Ectodermal cell (in vitro differentiated cells): ENCODE measurements at regions not wholly inside any gene's neighbourhood (a gene's known extent, or its start where the extent isn't known, plus 50 kb on each side); places are given as distances from the start of the nearest gene placed in this dataset.

ENCODE experiments used
- H3K27ac ChIP-seq: 2 replicates; pipeline ENCODE4 v1.7.0; 2013; ENCODE audit warnings: mild to moderate bottlenecking, low read depth, low read length; ENCODE audit not compliant: insufficient read depth, poor library complexity, severe bottlenecking
- H3K27me3 ChIP-seq: 2 replicates; pipeline ENCODE4 v1.7.0; 2013; ENCODE audit warnings: mild to moderate bottlenecking, low read length; ENCODE audit not compliant: insufficient read depth, control insufficient read depth, poor library complexity, severe bottlenecking
- H3K36me3 ChIP-seq: one replicate; pipeline ENCODE4 v1.7.0; 2013; ENCODE audit warnings: low read length; ENCODE audit not compliant: control insufficient read depth, insufficient read depth
- H3K4me1 ChIP-seq: one replicate; pipeline ENCODE4 v1.7.0; 2013; ENCODE audit warnings: low read length; ENCODE audit not compliant: control insufficient read depth, insufficient read depth
- H3K4me3 ChIP-seq: 2 replicates; pipeline ENCODE4 v1.7.0; 2013; ENCODE audit warnings: low read depth, low read length, control low read depth; ENCODE audit not compliant: insufficient read depth
- H3K9me3 ChIP-seq: 2 replicates; pipeline ENCODE4 v1.7.0; 2013; ENCODE audit warnings: mild to moderate bottlenecking, low read length, moderate library complexity; ENCODE audit not compliant: control insufficient read depth
- WGBS, 2 experiments: methylation state at CpG; one replicate each; pipeline ENCODE4 v1.1.7; 2013; ENCODE audit warnings: missing lambda C conversion rate in 2 of 2; 5-methylcytosine and 5-hydroxymethylcytosine counted together

GRCh38 chr21:20570824-20571232 is 427.4 kb upstream of the NCAM2 start:
- Histone ChIP-seq H3K36me3 (no peaks in the 10 kb centered on the region), H3K27me3 (no peaks in the 10 kb centered on the region), H3K9me3 (no peaks in the 10 kb centered on the region), H3K4me1 (no peaks in the 10 kb centered on the region), H3K4me3 (no peak overlapping the region), H3K27ac (no peak overlapping the region)
- WGBS, 2 experiments, result 6% methylated on average over 2 of the region's 2 CpGs

- H3K4me3 ChIP-seq, result no peak overlapping the region
- no peak overlapping the region for H3K27ac ChIP-seq
- H3K9me3 ChIP-seq, result no peaks in the 10 kb centered on the region
- H3K27me3 ChIP-seq, result no peaks in the 10 kb centered on the region
- H3K36me3 ChIP-seq, result no peaks in the 10 kb centered on the region
- no peaks in the 10 kb centered on the region for H3K4me1 ChIP-seq
- 90 to 98% methylated on average over 3 of the region's 4 CpGs for WGBS, 2 experiments
Measured at GRCh38 chr21:20572582-20572981, 425.6 kb upstream of the NCAM2 start.

- no peaks in the 10 kb centered on the region for H3K27me3 ChIP-seq
- WGBS, 2 experiments, result 87 to 94% methylated on average over 1 of the region's 1 CpG
- no peaks in the 10 kb centered on the region for H3K4me1 ChIP-seq
- no peak overlapping the region for H3K27ac ChIP-seq
- no peaks in the 10 kb centered on the region for H3K36me3 ChIP-seq
- H3K4me3 ChIP-seq, result no peak overlapping the region
- H3K9me3 ChIP-seq, result no peaks in the 10 kb centered on the region
Measured at GRCh38 chr21:20581361-20581760, 416.8 kb upstream of the NCAM2 start.

GRCh38 chr21:20591284-20591683 is 406.9 kb upstream of the NCAM2 start:
- Histone ChIP-seq H3K27me3 (no peaks in the 10 kb centered on the region), H3K9me3 (no peaks in the 10 kb centered on the region), H3K36me3 (no peaks in the 10 kb centered on the region), H3K4me3 (no peak overlapping the region), H3K4me1 (no peaks in the 10 kb centered on the region), H3K27ac (no peak overlapping the region)
- WGBS, 2 experiments, result 83% methylated on average over 1 of the region's 1 CpG; no CpG with 5 or more reads in 1 of the 2 experiments

GRCh38 chr21:20592463-20592862 is 405.7 kb upstream of the NCAM2 start:
- no peak overlapping the region for H3K4me3 ChIP-seq
- no peaks in the 10 kb centered on the region for H3K36me3 ChIP-seq
- H3K4me1 ChIP-seq, result no peaks in the 10 kb centered on the region
- no peaks in the 10 kb centered on the region for H3K9me3 ChIP-seq
- H3K27me3 ChIP-seq, result no peaks in the 10 kb centered on the region
- no peak overlapping the region for H3K27ac ChIP-seq

- no peak overlapping the region for H3K27ac ChIP-seq
- WGBS, 2 experiments, result 90 to 94% methylated on average over 3 of the region's 3 CpGs
- no peaks in the 10 kb centered on the region for H3K4me1 ChIP-seq
- no peaks in the 10 kb centered on the region for H3K27me3 ChIP-seq
- no peaks in the 10 kb centered on the region for H3K9me3 ChIP-seq
- no peak overlapping the region for H3K4me3 ChIP-seq
- H3K36me3 ChIP-seq, result no peaks in the 10 kb centered on the region
Measured at GRCh38 chr21:20603236-20603635, 395.0 kb upstream of the NCAM2 start.

- Histone ChIP-seq H3K4me1 (no peaks in the 10 kb centered on the region), H3K27ac (no peak overlapping the region), H3K9me3 (no peaks in the 10 kb centered on the region), H3K27me3 (no peaks in the 10 kb centered on the region), H3K36me3 (no peaks in the 10 kb centered on the region), H3K4me3 (no peak overlapping the region)
- WGBS, 2 experiments, result 94 to 100% methylated on average over 3 of the region's 4 CpGs
Measured at GRCh38 chr21:20611008-20611407, 387.2 kb upstream of the NCAM2 start.

GRCh38 chr21:20613654-20614053 is 384.6 kb upstream of the NCAM2 start:
- H3K36me3 ChIP-seq, result no peaks in the 10 kb centered on the region
- no peaks in the 10 kb centered on the region for H3K9me3 ChIP-seq
- peaks cover 1% of the 10 kb centered on the region for H3K27me3 ChIP-seq
- H3K4me1 ChIP-seq, result no peaks in the 10 kb centered on the region
- no peak overlapping the region for H3K4me3 ChIP-seq
- no peak overlapping the region for H3K27ac ChIP-seq
- 87 to 94% methylated on average over 2 of the region's 2 CpGs for whole genome bisulfite sequencing, 2 experiments

GRCh38 chr21:20617130-20617529 is 381.1 kb upstream of the NCAM2 start:
- no peak overlapping the region for H3K27ac ChIP-seq
- H3K36me3 ChIP-seq, result no peaks in the 10 kb centered on the region
- H3K9me3 ChIP-seq, result no peaks in the 10 kb centered on the region
- H3K4me1 ChIP-seq, result no peaks in the 10 kb centered on the region
- WGBS, 2 experiments, result 4 to 7% methylated on average over 6 of the region's 6 CpGs
- H3K27me3 ChIP-seq, result peaks cover 7% of the 10 kb centered on the region
- no peak overlapping the region for H3K4me3 ChIP-seq

- Histone ChIP-seq H3K36me3 (no peaks in the 10 kb centered on the region), H3K27ac (no peak overlapping the region), H3K27me3 (peaks cover 7% of the 10 kb centered on the region), H3K9me3 (no peaks in the 10 kb centered on the region), H3K4me3 (no peak overlapping the region), H3K4me1 (no peaks in the 10 kb centered on the region)
- 83 to 93% methylated on average over 3 of the region's 3 CpGs for WGBS, 2 experiments
Measured at GRCh38 chr21:20618878-20619277, 379.3 kb upstream of the NCAM2 start.

GRCh38 chr21:20627594-20627993 is 370.6 kb upstream of the NCAM2 start:
- Histone ChIP-seq H3K4me3 (no peak overlapping the region), H3K36me3 (no peaks in the 10 kb centered on the region), H3K9me3 (peaks cover 3% of the 10 kb centered on the region), H3K4me1 (no peaks in the 10 kb centered on the region), H3K27me3 (no peaks in the 10 kb centered on the region), H3K27ac (no peak overlapping the region)
- 34 to 83% methylated on average over 1 to 4 of the region's 4 CpGs for WGBS, 2 experiments
